OCI-LY1 (cell line): ENCODE measurements at regions not wholly inside any gene's neighbourhood (a gene's known extent, or its start where the extent isn't known, plus 50 kb on each side); places are given as distances from the start of the nearest gene placed in this dataset.

Source experiments
- H2AFZ ChIP-seq: fragments of 200-600 bp; sonication (generic), shearing (Covaris generic); 2 replicates; pipeline ENCODE4 v1.6.0; 2014; ENCODE audit warnings: antibody characterized with exemption, mild to moderate bottlenecking, low read length
- H3F3A ChIP-seq: fragments of 200-600 bp; sonication (generic), shearing (Covaris generic); 2 replicates; pipeline ENCODE4 v1.6.0; 2014; ENCODE audit warnings: mild to moderate bottlenecking, antibody characterized with exemption, low read length, moderate library complexity; ENCODE audit not compliant: insufficient read depth
- H3K27ac ChIP-seq: fragments of 200-600 bp; sonication (generic); 2 replicates; pipeline ENCODE4 v1.5.1; 2014; ENCODE audit warnings: low read length, mixed run types, mild to moderate bottlenecking, low read depth; ENCODE audit not compliant: poor library complexity, severe bottlenecking
- H3K27me3 ChIP-seq: fragments of 200-600 bp; sonication (generic); 2 replicates; pipeline ENCODE4 v1.6.0; 2014; ENCODE audit warnings: antibody characterized with exemption, mild to moderate bottlenecking, low read length, moderate library complexity; ENCODE audit not compliant: insufficient read depth
- H3K36me3 ChIP-seq: fragments of 200-600 bp; sonication (generic); 2 replicates; pipeline ENCODE4 v1.6.1; 2014; ENCODE audit warnings: mild to moderate bottlenecking, antibody characterized with exemption, low read length, moderate library complexity, mixed read lengths; ENCODE audit not compliant: insufficient read depth
- H3K4me1 ChIP-seq: fragments of 200-600 bp; sonication (generic); 2 replicates; pipeline ENCODE4 v1.5.1; 2014; ENCODE audit warnings: mild to moderate bottlenecking, low read length, moderate library complexity; ENCODE audit not compliant: insufficient read depth, severe bottlenecking
- H3K4me2 ChIP-seq: fragments of 200-600 bp; sonication (generic), shearing (Covaris generic); 2 replicates; pipeline ENCODE4 v1.6.1; 2014; ENCODE audit warnings: low read length
- H3K4me3 ChIP-seq: fragments of 200-600 bp; sonication (generic); 2 replicates; pipeline ENCODE4 v1.5.1; 2014; ENCODE audit warnings: low read length, low read depth, mild to moderate bottlenecking, mixed read lengths; ENCODE audit not compliant: poor library complexity, severe bottlenecking
- H3K79me2 ChIP-seq: fragments of 200-600 bp; shearing (Covaris generic); 2 replicates; pipeline ENCODE4 v1.6.1; 2016; ENCODE audit warnings: mixed run types, low read length, mixed read lengths; ENCODE audit not compliant: insufficient read depth
- H3K9ac ChIP-seq: fragments of 200-600 bp; sonication (generic), shearing (Covaris generic); 2 replicates; pipeline ENCODE4 v1.6.1; 2014; ENCODE audit warnings: mild to moderate bottlenecking, low read length, mixed read lengths
- H3K9me2 ChIP-seq: fragments of 200-600 bp; sonication (generic), shearing (Covaris generic); 2 replicates; pipeline ENCODE4 v1.6.1; 2014; ENCODE audit warnings: low read depth, mild to moderate bottlenecking, low read length, mixed read lengths
- H3K9me3 ChIP-seq: fragments of 200-600 bp; shearing (Covaris generic); 2 replicates; pipeline ENCODE4 v1.6.1; 2014; ENCODE audit warnings: low read length, mixed read lengths
- H4K20me1 ChIP-seq: fragments of 200-600 bp; sonication (generic), shearing (Covaris generic); 2 replicates; pipeline ENCODE4 v1.6.0; 2016; ENCODE audit warnings: mild to moderate bottlenecking, low read length; ENCODE audit not compliant: insufficient read depth
- EZH2 ChIP-seq: fragments of 200-600 bp; sonication (generic), shearing (Covaris generic); IDR thresholded peaks from 2 replicates; pipeline ENCODE4 v1.8.0; 2017; ENCODE audit warnings: borderline replicate concordance, mixed run types, mild to moderate bottlenecking, antibody characterized with exemption, low read length, moderate library complexity, mixed read lengths
- TF ChIP-seq, protein P1 (sequence below): fragments of 200-600 bp; sonication (generic), shearing (Covaris generic); IDR thresholded peaks from 2 replicates; pipeline ENCODE4 v1.5.1; 2017; ENCODE audit warnings: mild to moderate bottlenecking, antibody characterized with exemption, low read length, moderate library complexity, mixed read lengths

DNA sequence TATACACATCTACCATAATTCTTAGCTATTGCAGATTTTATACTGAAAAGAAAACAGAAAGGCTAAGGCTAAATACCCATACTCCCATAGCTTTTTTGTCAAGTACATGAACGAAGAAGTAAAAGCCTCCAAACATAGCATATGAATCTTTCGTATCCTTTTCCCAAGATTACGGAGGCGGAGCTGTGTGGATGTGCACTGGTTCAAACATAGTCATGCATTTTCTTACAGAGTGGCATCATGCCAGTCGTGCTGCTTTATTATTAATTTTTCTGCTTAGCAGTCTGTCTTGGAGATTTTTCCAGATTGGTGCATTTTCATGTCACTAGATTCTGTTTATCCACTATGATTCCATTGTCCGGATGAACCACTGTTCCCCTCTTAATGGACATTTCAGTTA lies 118.7 kb upstream of the RUNX3 start:
- no peak overlapping the region for H3K4me2 ChIP-seq
- H3K79me2 ChIP-seq, result no peaks in the 10 kb centered on the region
- H3K9me2 ChIP-seq, result no peaks in the 10 kb centered on the region
- H3F3A ChIP-seq, result no peaks in the 10 kb centered on the region
- H2AFZ ChIP-seq, result no peak overlapping the region
- H3K9me3 ChIP-seq, result no peaks in the 10 kb centered on the region
- H3K36me3 ChIP-seq, result no peaks in the 10 kb centered on the region
- no peaks in the 10 kb centered on the region for H3K4me1 ChIP-seq
- H3K27me3 ChIP-seq, result peaks cover 9% of the 10 kb centered on the region; the same call in 1 of the 2 replicates
- H3K9ac ChIP-seq, result no peak overlapping the region
- H3K4me3 ChIP-seq, result no peak overlapping the region
- no peak overlapping the region for H3K27ac ChIP-seq
- H4K20me1 ChIP-seq, result no peaks in the 10 kb centered on the region
- TF ChIP-seq, protein P1, sequence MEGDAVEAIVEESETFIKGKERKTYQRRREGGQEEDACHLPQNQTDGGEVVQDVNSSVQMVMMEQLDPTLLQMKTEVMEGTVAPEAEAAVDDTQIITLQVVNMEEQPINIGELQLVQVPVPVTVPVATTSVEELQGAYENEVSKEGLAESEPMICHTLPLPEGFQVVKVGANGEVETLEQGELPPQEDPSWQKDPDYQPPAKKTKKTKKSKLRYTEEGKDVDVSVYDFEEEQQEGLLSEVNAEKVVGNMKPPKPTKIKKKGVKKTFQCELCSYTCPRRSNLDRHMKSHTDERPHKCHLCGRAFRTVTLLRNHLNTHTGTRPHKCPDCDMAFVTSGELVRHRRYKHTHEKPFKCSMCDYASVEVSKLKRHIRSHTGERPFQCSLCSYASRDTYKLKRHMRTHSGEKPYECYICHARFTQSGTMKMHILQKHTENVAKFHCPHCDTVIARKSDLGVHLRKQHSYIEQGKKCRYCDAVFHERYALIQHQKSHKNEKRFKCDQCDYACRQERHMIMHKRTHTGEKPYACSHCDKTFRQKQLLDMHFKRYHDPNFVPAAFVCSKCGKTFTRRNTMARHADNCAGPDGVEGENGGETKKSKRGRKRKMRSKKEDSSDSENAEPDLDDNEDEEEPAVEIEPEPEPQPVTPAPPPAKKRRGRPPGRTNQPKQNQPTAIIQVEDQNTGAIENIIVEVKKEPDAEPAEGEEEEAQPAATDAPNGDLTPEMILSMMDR, result no peak
- TF ChIP-seq EZH2, result no peak

DNA sequence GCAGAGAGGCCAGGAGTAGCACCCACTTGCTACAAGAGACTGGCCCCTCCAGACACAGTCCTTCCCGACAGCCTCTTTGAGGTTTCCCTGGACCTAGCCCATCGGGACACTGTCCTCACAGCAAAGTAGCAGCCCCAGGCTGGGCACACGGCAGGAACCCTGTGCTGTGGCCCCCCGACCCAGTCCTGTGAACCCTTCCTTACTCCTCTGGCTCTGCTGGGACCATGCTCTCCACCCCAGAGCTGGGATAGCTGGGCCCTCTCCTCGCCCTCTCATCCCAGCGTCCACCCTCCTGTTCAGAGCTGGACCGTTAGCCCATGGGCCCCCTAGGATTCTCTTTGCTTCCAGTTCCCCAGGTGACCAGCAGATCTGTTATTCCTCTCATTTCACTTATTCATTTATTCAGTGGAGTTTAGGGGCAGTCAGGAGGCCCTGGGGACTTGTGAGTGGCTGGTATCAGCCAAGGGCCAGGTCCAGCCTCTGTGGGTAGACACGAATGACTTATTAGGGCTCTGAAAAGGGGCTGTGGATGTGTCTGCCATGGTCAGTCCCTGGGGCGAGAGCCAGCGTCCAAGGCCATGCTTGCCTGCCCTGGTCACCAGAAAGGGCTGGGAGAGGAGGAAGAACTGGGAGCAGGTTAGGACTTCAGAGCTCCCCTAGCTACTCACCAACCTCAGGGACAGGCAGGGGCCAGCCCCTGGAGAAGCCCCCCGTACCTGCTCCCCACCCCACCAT lies 117.6 kb upstream of the RUNX3 start:
- Histone ChIP-seq H3K4me2 (no peak overlapping the region), H3K27ac (no peak overlapping the region), H3K4me1 (no peaks in the 10 kb centered on the region), H3F3A (no peaks in the 10 kb centered on the region), H4K20me1 (no peaks in the 10 kb centered on the region), H3K9ac (no peak overlapping the region), H3K36me3 (no peaks in the 10 kb centered on the region), H3K27me3 (peaks cover 9% of the 10 kb centered on the region; the same call in 1 of the 2 replicates), H3K9me3 (no peaks in the 10 kb centered on the region), H3K79me2 (no peaks in the 10 kb centered on the region), H3K9me2 (no peaks in the 10 kb centered on the region), H2AFZ (no peak overlapping the region), H3K4me3 (no peak overlapping the region)
- TF ChIP-seq, protein P1, result no peak
- no peak for TF ChIP-seq EZH2

DNA sequence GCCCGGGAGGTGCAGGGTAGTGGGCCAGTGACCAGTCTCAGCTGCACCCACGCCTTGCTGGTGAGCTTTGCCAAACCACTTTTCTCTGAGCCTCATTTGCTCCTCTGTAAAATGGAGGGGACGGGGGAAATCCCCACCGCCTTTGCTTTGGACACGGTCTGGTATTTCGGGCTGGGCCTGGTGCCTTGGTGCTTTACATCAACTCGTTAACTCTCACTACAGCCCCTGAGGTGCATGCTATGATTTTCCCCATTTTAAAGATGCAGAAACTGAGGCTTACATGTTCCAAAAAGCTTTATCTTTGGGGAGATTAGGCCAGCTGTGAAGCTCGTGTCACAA lies 116.1 kb upstream of the RUNX3 start:
- Histone ChIP-seq H2AFZ (no peak overlapping the region), H3K4me3 (no peak overlapping the region), H4K20me1 (no peaks in the 10 kb centered on the region), H3K9ac (no peak overlapping the region), H3K4me1 (no peaks in the 10 kb centered on the region), H3K79me2 (no peaks in the 10 kb centered on the region), H3K27me3 (peaks cover 9% of the 10 kb centered on the region; the same call in 1 of the 2 replicates), H3F3A (no peaks in the 10 kb centered on the region), H3K36me3 (no peaks in the 10 kb centered on the region), H3K27ac (no peak overlapping the region), H3K4me2 (no peak overlapping the region), H3K9me3 (no peaks in the 10 kb centered on the region), H3K9me2 (no peaks in the 10 kb centered on the region)
- TF ChIP-seq, protein P1, result no peak
- TF ChIP-seq EZH2, result no peak
